Right atrium auricular region (tissue), 2 donors: ENCODE measurements at regions not wholly inside any gene's neighbourhood (a gene's known extent, or its start where the extent isn't known, plus 50 kb on each side); places are given as distances from the start of the nearest gene placed in this dataset.

Experiments used
- DNase-seq: peaks from one replicate; pipeline ENCODE4 v3.0.0-alpha.2; 2019; ENCODE audit warnings: low spot score
- H3K27ac ChIP-seq, 2 donors: fragments of 200-600 bp; sonication (generic); 1 replicate in 1 of 2; 2 replicates in 1 of 2; pipeline ENCODE4 v1.5.1; 2016 to 2019
- H3K27me3 ChIP-seq, 2 donors: fragments of 200-600 bp; sonication (generic); one replicate each; pipeline versions ENCODE4 v1.5.1 to v1.6.0; 2017 to 2019
- H3K36me3 ChIP-seq: fragments of 200-600 bp; sonication (generic); one replicate; pipeline ENCODE4 v1.5.1; 2016
- H3K4me1 ChIP-seq, 2 donors: fragments of 200-600 bp; sonication (generic); one replicate each; pipeline versions ENCODE4 v1.5.1 to v1.6.0; 2017 to 2019
- H3K4me3 ChIP-seq, 2 donors: fragments of 200-600 bp; sonication (generic); 1 replicate in 1 of 2; 2 replicates in 1 of 2; pipeline ENCODE4 v1.5.1; 2017 to 2019; ENCODE audit warnings: mild to moderate bottlenecking in 1 of 2, moderate library complexity in 1 of 2
- H3K9me3 ChIP-seq, 2 donors: fragments of 200-600 bp; sonication (generic); one replicate each; pipeline ENCODE4 v1.5.1; 2019
- TF ChIP-seq, protein P1 (sequence below), 2 donors: fragments of 200-600 bp; sonication (generic); IDR thresholded peaks; one replicate each; pipeline ENCODE4 v1.5.1; 2019; ENCODE audit warnings: antibody characterized with exemption in 2 of 2

DNA sequence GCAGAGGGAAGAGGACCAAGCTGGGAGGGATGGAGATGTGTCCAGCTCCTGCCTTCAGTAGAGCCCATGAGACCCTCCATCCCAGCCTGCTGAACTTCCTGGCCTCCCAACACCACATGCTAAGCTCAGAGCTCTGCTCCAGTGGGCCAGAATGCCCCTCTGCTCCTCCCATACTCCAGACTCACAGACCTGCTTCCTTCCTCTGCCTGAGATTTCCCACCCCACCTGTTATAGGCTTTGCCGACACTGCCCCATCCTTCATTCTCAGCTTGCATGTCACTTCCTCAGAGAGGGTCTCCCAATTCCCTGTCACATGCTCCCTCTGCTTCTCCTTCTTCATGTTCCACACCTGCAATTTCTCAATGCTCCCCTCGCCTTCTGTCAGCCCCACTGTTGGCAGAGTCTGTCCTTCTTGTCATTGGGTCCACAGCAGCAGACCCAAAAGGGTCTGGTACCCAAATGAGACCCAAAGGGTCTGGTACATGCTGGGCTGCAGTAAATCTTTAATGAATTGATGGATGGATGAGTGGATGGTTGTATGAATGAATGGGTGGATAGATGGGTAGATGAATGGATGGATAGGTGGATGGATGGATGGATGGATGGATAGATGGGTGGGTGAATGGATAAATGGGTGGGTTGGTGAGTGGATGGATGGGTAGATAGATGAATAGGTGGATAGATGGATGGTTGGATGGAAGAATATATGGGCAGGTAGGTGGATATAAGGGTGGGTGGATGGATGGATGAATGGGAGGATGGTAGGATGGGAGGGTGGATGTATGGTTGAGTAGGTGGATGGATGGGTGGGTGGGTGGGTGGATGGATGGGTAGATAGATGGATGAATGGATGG, 105.3 kb upstream of the FGF3 start:
- Histone ChIP-seq H3K4me3 (no peak overlapping the region), H3K36me3 (no peaks in the 10 kb centered on the region), H3K27me3 (no peaks in the 10 kb centered on the region), H3K27ac (no peak overlapping the region), H3K9me3 (no peaks in the 10 kb centered on the region), H3K4me1 (no peaks in the 10 kb centered on the region)
- TF ChIP-seq, protein P1, sequence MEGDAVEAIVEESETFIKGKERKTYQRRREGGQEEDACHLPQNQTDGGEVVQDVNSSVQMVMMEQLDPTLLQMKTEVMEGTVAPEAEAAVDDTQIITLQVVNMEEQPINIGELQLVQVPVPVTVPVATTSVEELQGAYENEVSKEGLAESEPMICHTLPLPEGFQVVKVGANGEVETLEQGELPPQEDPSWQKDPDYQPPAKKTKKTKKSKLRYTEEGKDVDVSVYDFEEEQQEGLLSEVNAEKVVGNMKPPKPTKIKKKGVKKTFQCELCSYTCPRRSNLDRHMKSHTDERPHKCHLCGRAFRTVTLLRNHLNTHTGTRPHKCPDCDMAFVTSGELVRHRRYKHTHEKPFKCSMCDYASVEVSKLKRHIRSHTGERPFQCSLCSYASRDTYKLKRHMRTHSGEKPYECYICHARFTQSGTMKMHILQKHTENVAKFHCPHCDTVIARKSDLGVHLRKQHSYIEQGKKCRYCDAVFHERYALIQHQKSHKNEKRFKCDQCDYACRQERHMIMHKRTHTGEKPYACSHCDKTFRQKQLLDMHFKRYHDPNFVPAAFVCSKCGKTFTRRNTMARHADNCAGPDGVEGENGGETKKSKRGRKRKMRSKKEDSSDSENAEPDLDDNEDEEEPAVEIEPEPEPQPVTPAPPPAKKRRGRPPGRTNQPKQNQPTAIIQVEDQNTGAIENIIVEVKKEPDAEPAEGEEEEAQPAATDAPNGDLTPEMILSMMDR (IDR thresholded peaks at IDR 0.05): no peak
- DNase-seq: no peak

DNA sequence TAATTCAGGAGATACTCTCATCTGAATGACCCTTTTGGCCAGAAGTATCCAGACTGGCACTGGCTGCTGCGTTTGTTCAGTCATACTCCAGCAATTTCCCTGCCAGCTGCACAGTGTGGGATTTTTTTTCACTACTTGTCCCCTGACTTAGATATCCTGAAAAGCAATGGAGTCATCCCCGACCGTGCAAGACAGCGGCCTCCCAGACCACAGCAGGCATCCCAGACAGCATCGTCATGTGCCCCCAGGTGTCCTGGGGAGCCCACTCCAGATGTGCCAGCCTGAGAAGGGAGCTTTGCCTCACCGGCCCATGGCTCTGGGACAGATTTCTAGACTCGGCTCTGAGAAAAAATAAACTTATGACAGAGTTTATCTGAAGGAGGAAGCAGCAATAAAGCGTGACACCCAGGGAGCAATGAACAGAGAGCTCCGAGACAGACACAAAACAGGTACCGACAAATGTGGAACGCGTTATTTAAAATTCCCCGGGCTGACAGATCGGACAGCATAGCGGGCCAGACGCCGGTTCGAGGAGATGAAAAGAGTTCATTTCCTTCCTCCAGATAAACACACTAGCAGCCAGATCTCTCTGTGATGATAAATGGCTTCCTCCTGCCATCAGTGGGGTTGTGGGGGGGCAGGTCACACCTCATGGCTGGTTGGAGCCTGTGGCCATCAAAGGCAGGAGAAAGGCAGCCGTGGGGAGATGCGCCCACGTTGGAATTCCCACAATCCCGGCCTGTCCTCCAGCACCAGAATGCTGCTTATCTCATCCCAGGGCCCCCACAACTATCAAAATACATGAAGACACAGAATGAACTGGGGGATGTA, 106.4 kb upstream of the FGF3 start:
- Histone ChIP-seq H3K27ac (no peak overlapping the region), H3K4me3 (no peak overlapping the region), H3K9me3 (no peaks in the 10 kb centered on the region), H3K27me3 (no peaks in the 10 kb centered on the region), H3K4me1 (no peaks in the 10 kb centered on the region), H3K36me3 (no peaks in the 10 kb centered on the region)
- no peak for DNase-seq
- TF ChIP-seq, protein P1 (IDR thresholded peaks at IDR 0.05): no peak

DNA sequence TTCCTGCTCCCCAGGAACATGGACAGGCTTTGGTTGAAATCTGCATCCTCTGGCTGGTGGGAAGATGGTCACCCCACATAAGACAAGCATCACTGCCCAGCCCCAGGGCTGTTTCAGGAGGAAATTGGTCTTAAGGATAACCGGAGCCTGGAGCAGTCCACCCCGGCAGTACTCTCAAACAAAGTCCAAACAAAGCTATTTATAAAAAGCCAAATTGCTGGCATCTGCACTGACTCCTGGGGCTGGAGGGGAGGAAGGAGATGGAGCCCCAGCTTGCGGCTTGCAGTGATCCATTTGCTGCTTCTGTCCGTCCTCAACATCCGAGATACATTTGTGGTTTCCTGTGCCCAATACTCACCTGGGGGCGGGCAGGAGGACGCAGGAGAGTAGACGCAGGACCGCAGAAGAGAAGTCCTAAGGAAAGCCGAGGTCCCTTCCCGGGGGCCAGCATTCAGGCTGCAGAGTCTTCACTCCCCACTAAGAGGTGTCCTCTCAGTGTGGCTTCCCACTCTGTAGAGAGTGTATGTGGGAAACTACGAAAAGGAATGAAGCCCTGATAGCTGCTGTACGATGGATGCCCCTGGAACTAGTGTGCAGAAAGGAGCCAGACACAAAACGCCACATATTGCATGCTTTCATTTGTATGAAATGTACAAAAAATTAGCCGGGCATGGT, 107.3 kb upstream of the FGF3 start:
- H3K27ac ChIP-seq: no peak overlapping the region

DNA sequence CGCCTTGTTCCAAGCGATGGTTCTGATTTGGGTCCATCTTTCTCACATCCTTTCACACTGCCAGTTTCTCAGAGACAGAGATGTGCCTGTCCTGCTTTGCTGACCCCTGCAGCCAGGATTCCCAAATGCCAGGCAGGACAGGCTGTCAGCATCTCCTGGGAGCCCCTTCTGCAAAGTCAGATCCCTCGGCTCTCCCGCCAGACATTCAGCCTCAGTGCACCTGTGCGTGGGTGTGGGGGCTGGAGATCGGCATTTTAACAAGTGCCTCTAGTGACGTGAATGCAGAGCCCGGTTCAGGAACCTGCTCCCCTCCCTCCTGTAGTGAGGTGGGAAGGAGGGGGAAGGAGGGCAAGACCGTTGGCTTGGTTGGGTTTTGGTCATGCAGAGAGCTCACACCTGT, 108.9 kb upstream of the FGF3 start:
- Histone ChIP-seq H3K4me1 (no peaks in the 10 kb centered on the region), H3K27ac (no peak overlapping the region), H3K4me3 (no peak overlapping the region), H3K9me3 (no peaks in the 10 kb centered on the region), H3K27me3 (no peaks in the 10 kb centered on the region), H3K36me3 (no peaks in the 10 kb centered on the region)
- DNase-seq: no peak
- TF ChIP-seq, protein P1 (IDR thresholded peaks at IDR 0.05): no peak

More for the DNA sequence above, 107.3 kb upstream of the FGF3 start:
- no peaks in the 10 kb centered on the region for H3K27me3 ChIP-seq
- TF ChIP-seq, protein P1 (IDR thresholded peaks at IDR 0.05): no peak
- H3K4me3 ChIP-seq: no peak overlapping the region
- no peak for DNase-seq
- no peaks in the 10 kb centered on the region for H3K9me3 ChIP-seq
- no peaks in the 10 kb centered on the region for H3K36me3 ChIP-seq
- H3K4me1 ChIP-seq: no peaks in the 10 kb centered on the region

DNA sequence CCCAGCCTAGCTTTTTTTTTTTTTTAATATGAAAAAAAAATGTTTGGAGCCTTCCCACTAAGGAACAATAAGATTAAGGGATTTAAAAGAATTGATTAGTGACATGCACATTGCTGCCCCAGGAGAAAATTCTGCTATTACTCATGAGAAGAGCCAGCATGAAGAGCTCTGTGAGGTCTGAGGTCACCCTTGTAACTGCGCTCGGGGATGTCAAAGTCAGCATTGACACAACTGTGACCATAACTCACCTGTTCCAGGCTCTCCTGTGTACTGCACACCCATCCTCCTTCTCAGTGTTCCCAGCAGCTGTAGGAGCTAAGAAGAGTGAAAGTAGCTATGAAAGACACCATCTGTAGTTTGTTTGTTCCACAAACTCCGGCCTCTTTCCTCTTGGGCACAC, 109.8 kb upstream of the FGF3 start:
- Histone ChIP-seq H3K27me3 (no peaks in the 10 kb centered on the region), H3K4me3 (no peak overlapping the region), H3K27ac (no peak overlapping the region), H3K9me3 (no peaks in the 10 kb centered on the region), H3K4me1 (no peaks in the 10 kb centered on the region), H3K36me3 (no peaks in the 10 kb centered on the region)
- no peak for DNase-seq
- TF ChIP-seq, protein P1 (IDR thresholded peaks at IDR 0.05): no peak
